GM12874 (cell line): ENCODE measurements at regions not wholly inside any gene's neighbourhood (a gene's known extent, or its start where the extent isn't known, plus 50 kb on each side); places are given as distances from the start of the nearest gene placed in this dataset.

Experiments
- TF ChIP-seq, protein P1 (sequence below): IDR thresholded peaks from 2 replicates; pipeline ENCODE4 v1.5.1; 2011; ENCODE audit warnings: low read depth, mild to moderate bottlenecking, control low read depth, low read length, moderate library complexity; ENCODE audit not compliant: insufficient read depth

- TF ChIP-seq, protein P1, sequence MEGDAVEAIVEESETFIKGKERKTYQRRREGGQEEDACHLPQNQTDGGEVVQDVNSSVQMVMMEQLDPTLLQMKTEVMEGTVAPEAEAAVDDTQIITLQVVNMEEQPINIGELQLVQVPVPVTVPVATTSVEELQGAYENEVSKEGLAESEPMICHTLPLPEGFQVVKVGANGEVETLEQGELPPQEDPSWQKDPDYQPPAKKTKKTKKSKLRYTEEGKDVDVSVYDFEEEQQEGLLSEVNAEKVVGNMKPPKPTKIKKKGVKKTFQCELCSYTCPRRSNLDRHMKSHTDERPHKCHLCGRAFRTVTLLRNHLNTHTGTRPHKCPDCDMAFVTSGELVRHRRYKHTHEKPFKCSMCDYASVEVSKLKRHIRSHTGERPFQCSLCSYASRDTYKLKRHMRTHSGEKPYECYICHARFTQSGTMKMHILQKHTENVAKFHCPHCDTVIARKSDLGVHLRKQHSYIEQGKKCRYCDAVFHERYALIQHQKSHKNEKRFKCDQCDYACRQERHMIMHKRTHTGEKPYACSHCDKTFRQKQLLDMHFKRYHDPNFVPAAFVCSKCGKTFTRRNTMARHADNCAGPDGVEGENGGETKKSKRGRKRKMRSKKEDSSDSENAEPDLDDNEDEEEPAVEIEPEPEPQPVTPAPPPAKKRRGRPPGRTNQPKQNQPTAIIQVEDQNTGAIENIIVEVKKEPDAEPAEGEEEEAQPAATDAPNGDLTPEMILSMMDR = no peak
Measured at GRCh38 chr4:12207396-12207795, 778.7 kb upstream of the HS3ST1 start.

GRCh38 chr4:12206091-12206490, 777.4 kb upstream of the HS3ST1 start:
- TF ChIP-seq, protein P1 = no peak

DNA sequence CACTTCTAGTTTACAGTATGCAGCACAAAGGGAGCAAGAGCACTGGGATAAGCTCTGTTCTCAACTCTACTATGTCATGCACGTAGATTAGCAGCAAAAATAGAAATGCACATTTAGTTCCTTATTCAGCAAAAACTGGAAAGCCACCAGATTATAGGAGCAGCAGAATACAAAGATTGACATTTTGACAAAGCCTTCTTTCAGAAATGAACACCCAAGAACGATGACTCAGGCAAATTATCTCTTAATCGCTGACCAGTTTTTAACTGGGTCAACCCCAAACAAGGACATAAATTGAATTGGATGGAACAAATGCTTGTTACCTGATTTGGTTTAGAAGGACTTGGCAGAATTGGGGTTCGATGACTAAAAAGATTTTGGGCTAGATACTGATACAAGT, 775.3 kb upstream of the HS3ST1 start:
- TF ChIP-seq, protein P1 = no peak

DNA sequence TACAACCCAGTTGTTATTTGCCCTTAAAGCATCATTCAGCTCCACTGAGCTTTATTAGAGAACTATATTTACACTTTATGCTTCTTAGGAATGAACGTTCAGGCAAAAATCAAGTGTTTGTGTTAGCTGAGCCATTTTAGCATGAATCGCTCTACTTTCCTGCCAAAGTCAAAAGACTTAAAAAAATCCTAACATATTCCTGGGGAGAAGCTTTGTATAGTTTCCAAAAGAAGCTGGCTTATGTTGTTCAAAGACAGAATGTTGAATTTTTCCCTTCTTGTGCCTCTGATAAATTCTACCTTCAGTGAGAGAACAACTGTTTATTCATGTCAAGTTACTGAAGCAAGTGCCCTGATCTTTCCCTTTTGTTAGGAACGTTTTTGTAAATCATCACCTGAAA, 771.5 kb upstream of the HS3ST1 start:
- TF ChIP-seq, protein P1 = no peak

- TF ChIP-seq, protein P1 = no peak
Measured at GRCh38 chr4:12186526-12186925, 757.8 kb upstream of the HS3ST1 start.

DNA sequence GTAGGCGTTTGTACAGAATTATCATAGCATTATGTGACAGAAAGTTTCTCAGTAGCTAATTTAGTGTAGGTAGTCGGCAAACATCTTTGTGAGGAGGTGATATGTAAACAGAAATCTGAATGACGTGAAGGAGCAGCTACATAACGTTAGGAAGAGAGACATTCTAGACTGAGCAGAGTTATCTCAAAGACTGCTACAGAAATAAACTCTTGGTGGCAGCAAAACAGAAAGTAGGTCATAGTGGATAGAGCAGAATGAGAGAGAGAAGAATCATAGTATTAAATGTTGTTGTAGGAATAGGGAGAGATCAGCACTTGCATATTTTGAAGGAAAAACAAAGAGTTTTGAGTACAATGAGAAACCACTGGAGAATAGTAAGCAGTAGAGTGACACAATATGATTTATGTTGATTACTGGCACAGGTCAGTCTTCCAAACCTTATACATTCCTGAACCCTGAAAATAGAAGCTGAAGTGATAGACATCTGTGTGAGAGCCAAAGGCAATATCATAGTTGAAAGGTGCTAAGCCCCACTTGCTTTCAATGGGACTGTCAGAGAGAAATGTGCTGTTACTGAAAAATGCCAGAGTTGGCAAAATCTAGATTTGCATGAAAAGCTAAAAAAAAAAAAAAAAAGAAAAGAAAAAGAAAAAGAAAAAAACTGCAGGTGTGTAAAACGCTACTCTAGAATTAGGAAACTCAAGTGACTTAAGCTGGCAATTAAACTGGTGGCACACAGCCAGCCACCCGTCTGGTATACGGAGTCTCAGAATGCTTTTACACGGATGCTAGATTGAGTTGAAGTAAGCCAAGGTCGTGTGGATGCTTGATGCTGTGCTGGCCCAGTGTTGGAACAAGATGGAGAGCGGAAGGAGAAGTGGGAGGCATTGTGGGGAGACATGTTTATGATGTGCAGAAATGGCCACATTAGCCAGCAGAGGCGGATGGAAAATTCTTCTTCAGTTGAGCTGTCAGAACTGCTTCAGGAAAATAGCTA, 750.2 kb upstream of the HS3ST1 start:
- TF ChIP-seq, protein P1 = no peak

- TF ChIP-seq, protein P1 = no peak
Measured at GRCh38 chr4:12177416-12177815, 748.7 kb upstream of the HS3ST1 start.
